DND-41 (cell line): ENCODE measurements at regions not wholly inside any gene's neighbourhood (a gene's known extent, or its start where the extent isn't known, plus 50 kb on each side); places are given as distances from the start of the nearest gene placed in this dataset.

ENCODE experiments used
- EZH2 ChIP-seq: IDR thresholded peaks from 3 replicates; pipeline ENCODE4 v1.6.1; 2012; ENCODE audit warnings: borderline replicate concordance, low read depth, mild to moderate bottlenecking, moderate library complexity, low read length, inconsistent platforms; ENCODE audit not compliant: severe bottlenecking
- TF ChIP-seq, protein P1 (sequence below): IDR thresholded peaks from 2 replicates; pipeline ENCODE4 v1.5.1; 2012; ENCODE audit warnings: borderline replicate concordance, low read length, moderate library complexity, mild to moderate bottlenecking; ENCODE audit not compliant: poor library complexity, severe bottlenecking; ENCODE audit errors: extremely low read depth

DNA sequence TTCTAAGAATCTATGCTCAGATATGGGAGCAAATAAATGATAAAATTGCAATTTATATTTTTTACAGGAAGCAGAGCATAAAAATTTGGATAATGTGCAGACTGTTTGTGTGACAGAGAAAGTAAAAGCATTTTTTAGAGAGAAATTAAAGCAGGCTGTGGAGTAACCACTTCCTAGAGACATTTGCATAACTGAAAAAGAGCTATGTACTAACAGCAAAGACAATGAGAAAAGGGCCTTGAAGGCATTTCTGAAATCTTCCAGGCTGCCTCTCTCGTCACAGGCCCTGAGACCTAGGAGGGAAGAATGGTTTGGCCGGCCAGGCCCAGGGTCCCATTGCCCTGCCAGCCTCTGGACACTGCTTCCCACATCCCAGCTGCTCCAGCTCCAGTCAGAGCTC lies 247.2 kb downstream of the ALX1 start:
- TF ChIP-seq, protein P1, sequence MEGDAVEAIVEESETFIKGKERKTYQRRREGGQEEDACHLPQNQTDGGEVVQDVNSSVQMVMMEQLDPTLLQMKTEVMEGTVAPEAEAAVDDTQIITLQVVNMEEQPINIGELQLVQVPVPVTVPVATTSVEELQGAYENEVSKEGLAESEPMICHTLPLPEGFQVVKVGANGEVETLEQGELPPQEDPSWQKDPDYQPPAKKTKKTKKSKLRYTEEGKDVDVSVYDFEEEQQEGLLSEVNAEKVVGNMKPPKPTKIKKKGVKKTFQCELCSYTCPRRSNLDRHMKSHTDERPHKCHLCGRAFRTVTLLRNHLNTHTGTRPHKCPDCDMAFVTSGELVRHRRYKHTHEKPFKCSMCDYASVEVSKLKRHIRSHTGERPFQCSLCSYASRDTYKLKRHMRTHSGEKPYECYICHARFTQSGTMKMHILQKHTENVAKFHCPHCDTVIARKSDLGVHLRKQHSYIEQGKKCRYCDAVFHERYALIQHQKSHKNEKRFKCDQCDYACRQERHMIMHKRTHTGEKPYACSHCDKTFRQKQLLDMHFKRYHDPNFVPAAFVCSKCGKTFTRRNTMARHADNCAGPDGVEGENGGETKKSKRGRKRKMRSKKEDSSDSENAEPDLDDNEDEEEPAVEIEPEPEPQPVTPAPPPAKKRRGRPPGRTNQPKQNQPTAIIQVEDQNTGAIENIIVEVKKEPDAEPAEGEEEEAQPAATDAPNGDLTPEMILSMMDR: no peak
- no peak for TF ChIP-seq EZH2
